Kidney (tissue), 13 donors: ENCODE measurements at regions not wholly inside any gene's neighbourhood (a gene's known extent, or its start where the extent isn't known, plus 50 kb on each side); places are given as distances from the start of the nearest gene placed in this dataset.

Source experiments
- DNase-seq, 5 donors: peaks; one replicate each; pipeline ENCODE4 v3.0.0-alpha.2; 2013 to 2020
- FAIRE-seq: peaks from 2 replicates; lab custom pipeline; 2012; peaks lifted over from hg19 to GRCh38; lab: Jason Lieb, UNC
- H3K27ac ChIP-seq, 2 donors: one replicate each; pipeline ENCODE4 v1.7.0; 2013; ENCODE audit warnings: low read depth in 2 of 2, low read length in 2 of 2, inconsistent platforms in 1 of 2
- H3K27me3 ChIP-seq: one replicate; pipeline ENCODE4 v1.7.1; 2013; ENCODE audit warnings: low read length, inconsistent platforms; ENCODE audit not compliant: control insufficient read depth, insufficient read depth
- H3K36me3 ChIP-seq, 3 donors: one replicate each; pipeline versions ENCODE4 v1.7.0 to v1.7.1; 2013; ENCODE audit warnings: low read length in 3 of 3, control low read depth in 1 of 3, inconsistent platforms in 1 of 3; ENCODE audit not compliant: insufficient read depth in 3 of 3, control insufficient read depth in 2 of 3
- H3K4me1 ChIP-seq, 3 donors: one replicate each; pipeline versions ENCODE4 v1.7.0 to v1.7.1; 2013; ENCODE audit warnings: low read length in 3 of 3, inconsistent platforms in 1 of 3, low read depth in 1 of 3; ENCODE audit not compliant: control insufficient read depth in 2 of 3, insufficient read depth in 2 of 3
- H3K4me3 ChIP-seq, 3 donors: one replicate each; pipeline versions ENCODE4 v1.7.0 to v1.8.1; 2013; ENCODE audit warnings: low read length in 3 of 3, control low read depth in 1 of 3, inconsistent platforms in 1 of 3
- H3K9ac ChIP-seq, 3 donors: one replicate each; pipeline versions ENCODE4 v1.7.0 to v1.7.1; 2013; ENCODE audit warnings: low read length in 3 of 3, control low read depth in 1 of 3, inconsistent platforms in 1 of 3
- H3K9me3 ChIP-seq, 3 donors: one replicate each; pipeline versions ENCODE4 v1.7.0 to v1.7.1; 2013; ENCODE audit warnings: low read length in 3 of 3, control low read depth in 1 of 3, inconsistent platforms in 1 of 3; ENCODE audit not compliant: control insufficient read depth in 2 of 3, insufficient read depth in 1 of 3
- intact Hi-C: fragments of 100-400 bp; cut with DNase I; formaldehyde crosslinking; loops from one replicate; pipeline ENCODE4 v1.11.1; 2022
- TF ChIP-seq, protein P1 (sequence below): IDR thresholded peaks from 3 replicates; pipeline ENCODE4 v1.5.1; 2012; ENCODE audit warnings: mild to moderate bottlenecking, moderate library complexity, borderline replicate concordance; ENCODE audit not compliant: insufficient read depth; ENCODE audit errors: extremely low read depth
- donor health status: control.
- donor health status: control.
- donor health status: control.
- donor health status: control.
- donor health status: control.
- donor health status: DM: yes; HTN: yes; CAD: no.
- donor health status: Normal renal cell carcinoma (clear cell type).

DNA sequence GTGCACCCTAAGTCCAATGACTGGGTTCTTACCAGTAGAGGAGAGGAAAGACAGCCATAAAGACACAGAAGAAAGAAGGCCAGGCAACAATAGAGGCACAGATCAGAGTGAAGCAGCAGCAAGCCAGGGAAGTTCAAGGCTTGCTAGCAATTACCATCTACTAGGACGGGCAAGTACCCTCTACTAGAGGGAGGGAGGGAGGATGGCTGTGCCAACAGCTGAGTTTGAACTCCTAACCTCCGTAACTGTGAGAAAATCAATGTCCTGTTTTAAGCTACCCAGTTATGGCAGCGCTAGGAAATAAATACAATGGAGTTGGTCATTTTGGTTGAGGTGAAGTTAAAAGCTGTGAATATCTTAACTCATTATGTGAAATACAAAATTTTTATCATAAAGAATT is 991.8 kb upstream of the CTNND2 start:
- Histone ChIP-seq H3K36me3 (no peaks in the 10 kb centered on the region), H3K27ac (no peak overlapping the region), H3K9ac (no peak overlapping the region), H3K27me3 (no peaks in the 10 kb centered on the region), H3K4me3 (no peak overlapping the region), H3K4me1 (no peaks in the 10 kb centered on the region), H3K9me3 (no peaks in the 10 kb centered on the region)
- TF ChIP-seq, protein P1, sequence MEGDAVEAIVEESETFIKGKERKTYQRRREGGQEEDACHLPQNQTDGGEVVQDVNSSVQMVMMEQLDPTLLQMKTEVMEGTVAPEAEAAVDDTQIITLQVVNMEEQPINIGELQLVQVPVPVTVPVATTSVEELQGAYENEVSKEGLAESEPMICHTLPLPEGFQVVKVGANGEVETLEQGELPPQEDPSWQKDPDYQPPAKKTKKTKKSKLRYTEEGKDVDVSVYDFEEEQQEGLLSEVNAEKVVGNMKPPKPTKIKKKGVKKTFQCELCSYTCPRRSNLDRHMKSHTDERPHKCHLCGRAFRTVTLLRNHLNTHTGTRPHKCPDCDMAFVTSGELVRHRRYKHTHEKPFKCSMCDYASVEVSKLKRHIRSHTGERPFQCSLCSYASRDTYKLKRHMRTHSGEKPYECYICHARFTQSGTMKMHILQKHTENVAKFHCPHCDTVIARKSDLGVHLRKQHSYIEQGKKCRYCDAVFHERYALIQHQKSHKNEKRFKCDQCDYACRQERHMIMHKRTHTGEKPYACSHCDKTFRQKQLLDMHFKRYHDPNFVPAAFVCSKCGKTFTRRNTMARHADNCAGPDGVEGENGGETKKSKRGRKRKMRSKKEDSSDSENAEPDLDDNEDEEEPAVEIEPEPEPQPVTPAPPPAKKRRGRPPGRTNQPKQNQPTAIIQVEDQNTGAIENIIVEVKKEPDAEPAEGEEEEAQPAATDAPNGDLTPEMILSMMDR = no peak
- no peak for DNase-seq
- intact Hi-C loops = no loop called here
- no peak for FAIRE-seq

DNA sequence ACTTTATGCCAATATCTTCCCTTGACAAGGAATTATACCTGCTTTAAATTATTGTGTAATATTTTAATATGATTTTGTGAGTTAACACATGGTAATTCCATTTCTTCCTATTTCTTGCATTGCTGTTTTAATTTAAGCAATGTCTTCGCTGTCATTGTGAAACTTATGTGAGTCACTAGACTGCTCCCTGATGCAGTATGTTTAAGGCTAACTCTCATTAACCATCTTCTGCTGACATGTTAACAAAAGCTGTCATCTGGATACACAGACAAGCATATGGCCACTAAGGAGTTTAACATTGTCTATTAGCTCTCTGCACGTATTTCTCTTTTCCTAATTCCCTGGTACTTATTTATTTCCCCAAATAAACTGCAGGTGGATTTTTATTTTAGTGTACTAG is 980.8 kb upstream of the CTNND2 start:
- H3K9me3 ChIP-seq = no peaks in the 10 kb centered on the region
- H3K36me3 ChIP-seq = no peaks in the 10 kb centered on the region
- intact Hi-C loops = no loop called here
- TF ChIP-seq, protein P1 = no peak
- H3K9ac ChIP-seq = no peak overlapping the region
- no peaks in the 10 kb centered on the region for H3K4me1 ChIP-seq
- H3K27me3 ChIP-seq = no peaks in the 10 kb centered on the region
- FAIRE-seq = no peak
- H3K4me3 ChIP-seq = no peak overlapping the region
- H3K27ac ChIP-seq = no peak overlapping the region
- DNase-seq = no peak

DNA sequence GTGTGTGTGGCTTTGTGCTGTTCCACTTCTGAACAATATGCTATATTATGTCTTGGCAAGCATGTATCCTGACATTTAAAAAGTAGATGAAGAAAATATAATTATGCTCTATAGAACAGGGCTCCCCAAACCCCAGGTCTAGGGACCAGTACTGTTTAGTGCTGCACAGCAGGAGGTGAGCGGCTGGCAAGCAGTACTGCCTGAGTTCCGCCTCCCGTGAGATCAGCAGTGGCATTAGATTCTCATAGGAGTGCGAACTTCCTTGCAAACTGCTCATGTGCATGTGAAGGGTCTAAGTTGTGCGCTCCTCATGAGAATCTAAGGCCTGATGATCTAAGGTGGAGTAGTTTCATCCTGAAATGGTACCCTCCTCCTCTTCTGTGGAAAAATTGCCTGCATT is 979.1 kb upstream of the CTNND2 start:
- Histone ChIP-seq H3K9ac (no peak overlapping the region), H3K4me3 (no peak overlapping the region), H3K36me3 (no peaks in the 10 kb centered on the region), H3K27ac (no peak overlapping the region), H3K9me3 (no peaks in the 10 kb centered on the region), H3K27me3 (no peaks in the 10 kb centered on the region), H3K4me1 (no peaks in the 10 kb centered on the region)
- intact Hi-C loops = no loop called here
- FAIRE-seq (no peak), DNase-seq (no peak)
- TF ChIP-seq, protein P1 = no peak
